Activated naive CD4-positive, alpha-beta T cell treated with anti-CD3 and anti-CD28 coated beads, Interleukin-2, amount 50 U/mL, for 16 hours (primary cell): ENCODE measurements at regions not wholly inside any gene's neighbourhood (a gene's known extent, or its start where the extent isn't known, plus 50 kb on each side); places are given as distances from the start of the nearest gene placed in this dataset.

Source experiments
- DNase-seq: peaks from one replicate; pipeline ENCODE4 v3.0.0-alpha.2; 2020

GRCh38 chr2:181357979-181358378, 99.2 kb upstream of the ITGA4 start:
- no peak for DNase-seq

DNA sequence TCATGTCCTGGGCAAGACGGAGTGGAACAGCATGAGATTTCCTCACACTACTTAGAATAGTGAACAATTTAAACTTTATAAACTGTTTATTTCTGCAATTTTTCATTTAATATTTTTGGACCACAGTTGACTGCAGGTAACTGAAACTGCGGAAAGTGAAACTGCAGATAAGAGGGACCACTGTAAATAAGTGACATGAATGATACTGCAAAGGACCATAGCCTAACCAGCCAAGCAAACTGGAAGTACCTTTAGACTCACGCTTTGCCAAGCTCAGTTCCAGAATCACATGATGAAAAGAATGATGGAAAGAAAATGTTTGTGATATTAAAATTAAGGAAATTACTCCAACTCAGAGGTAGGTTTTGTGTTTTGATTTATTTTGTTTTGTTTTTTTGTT, 94.6 kb upstream of the ITGA4 start:
- no peak for DNase-seq

- DNase-seq, result no peak
Measured at GRCh38 chr2:181363164-181363563, 94.0 kb upstream of the ITGA4 start.

- no peak for DNase-seq
Measured at GRCh38 chr2:181364492-181365170, 92.6 kb upstream of the ITGA4 start.

DNA sequence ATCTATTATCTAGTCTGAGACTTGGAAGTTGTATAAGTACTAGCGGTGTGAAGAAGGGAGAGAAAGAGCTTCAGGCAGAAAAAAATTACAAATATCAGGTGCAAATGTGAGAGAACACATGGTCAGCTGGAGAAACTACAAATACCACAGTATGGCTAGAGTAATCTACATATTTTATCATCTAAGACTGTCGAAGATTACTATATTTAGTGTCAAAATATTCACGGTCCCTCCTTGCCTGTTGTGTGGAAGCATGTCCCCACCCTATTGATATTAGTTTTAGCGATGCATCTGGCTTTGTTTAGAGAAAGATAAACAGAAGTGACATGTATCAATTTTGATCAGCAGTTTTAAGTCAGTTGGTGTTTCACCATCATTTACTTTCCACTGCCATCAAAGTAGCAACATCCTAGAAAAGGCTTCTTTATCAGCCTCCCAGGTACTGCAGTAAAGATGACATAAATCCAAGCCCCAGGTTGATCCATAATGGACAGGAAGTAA, 90.5 kb upstream of the ITGA4 start:
- DNase-seq, result no peak

- no peak for DNase-seq
Measured at GRCh38 chr2:181367411-181367810, 89.8 kb upstream of the ITGA4 start.

DNA sequence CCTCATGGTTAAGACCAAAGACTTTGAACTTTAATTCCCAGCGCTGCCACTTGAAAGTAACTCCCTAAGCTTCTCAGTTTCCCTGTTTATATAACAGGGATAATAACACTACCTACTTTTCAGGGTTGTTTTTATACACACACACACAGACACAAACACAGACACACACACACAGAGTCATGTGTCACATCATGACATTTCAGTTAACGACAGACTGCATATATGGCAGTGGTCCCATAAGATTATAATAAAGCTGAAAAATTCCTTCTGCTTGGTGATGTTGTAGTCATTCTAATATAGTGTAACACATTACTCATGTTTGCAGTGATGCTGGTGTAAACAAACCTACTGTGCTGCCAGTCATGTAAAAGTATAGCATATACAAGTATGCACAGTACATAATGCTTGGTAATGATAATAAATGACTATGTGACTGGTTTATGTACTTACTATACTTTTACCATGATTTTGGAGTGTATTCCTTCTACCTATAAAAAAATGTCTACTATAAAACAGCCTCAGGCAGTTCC, 89.2 kb upstream of the ITGA4 start:
- no peak for DNase-seq

DNA sequence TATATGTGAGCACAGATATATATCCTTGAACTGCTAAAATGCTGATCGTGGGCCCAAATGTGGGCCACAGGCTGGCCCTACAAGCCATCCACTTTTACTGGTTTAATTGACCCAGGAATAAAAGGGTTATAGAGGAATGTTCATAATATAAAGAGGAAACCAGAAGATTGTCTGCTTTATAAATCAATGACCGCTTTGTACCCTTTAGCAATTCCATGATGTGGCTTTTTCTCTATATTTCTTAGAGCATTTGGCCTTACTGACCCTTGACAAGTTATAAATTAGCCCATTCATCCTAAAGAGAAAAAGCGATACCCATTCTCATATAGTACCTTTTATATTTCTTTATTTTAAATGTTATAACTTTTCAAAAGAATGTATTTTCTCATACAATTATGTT, 87.1 kb upstream of the ITGA4 start:
- no peak for DNase-seq

- no peak for DNase-seq
Measured at GRCh38 chr2:181371195-181371594, 86.0 kb upstream of the ITGA4 start.

DNA sequence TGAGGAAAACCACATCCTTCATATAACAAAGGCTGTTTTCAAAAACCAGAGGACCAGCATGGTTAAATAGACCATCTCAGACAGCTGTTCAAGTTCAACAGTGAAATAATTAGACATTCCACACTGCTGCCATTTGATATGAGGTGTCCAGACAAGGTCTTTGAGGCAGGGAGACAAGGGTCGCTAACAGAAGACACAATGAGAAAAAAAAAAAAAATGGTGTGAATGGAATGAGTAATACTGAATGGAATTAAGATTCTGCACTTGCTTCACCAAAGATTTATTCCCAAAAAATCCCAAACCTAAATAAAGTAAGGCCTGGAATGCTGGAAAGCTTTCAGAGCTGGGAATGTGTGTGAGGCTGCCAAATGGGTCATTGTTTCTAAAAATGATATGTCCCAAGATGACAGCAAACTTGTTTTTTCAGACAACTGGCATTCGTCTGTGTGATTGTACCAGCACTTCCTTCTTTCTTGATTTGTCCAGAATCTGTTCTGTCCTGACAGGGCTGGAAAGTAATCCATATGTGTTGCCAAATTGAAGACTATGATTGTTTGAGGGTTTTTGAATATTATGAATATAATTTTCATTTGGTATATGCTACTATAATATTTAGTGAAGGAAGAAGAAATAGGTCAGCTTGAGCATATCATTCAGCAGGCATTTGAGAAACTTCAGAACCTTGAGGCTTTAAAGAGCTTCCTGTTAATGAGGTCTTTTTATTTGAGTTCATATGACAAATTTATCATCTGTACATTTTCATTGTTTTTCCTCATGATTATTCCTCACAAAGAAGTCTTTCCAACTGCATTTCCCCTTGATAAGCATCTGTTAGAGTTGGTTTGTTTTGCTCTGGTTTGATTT, 85.2 kb upstream of the ITGA4 start:
- no peak for DNase-seq

- no peak for DNase-seq
Measured at GRCh38 chr2:181372646-181373040, 84.5 kb upstream of the ITGA4 start.

GRCh38 chr2:181374781-181375675, 82.2 kb upstream of the ITGA4 start:
- DNase-seq, result no peak

GRCh38 chr2:181376442-181376841, 80.7 kb upstream of the ITGA4 start:
- DNase-seq, result no peak

- DNase-seq, result no peak
Measured at GRCh38 chr2:181376999-181377398, 80.2 kb upstream of the ITGA4 start.

- no peak for DNase-seq
Measured at GRCh38 chr2:181378491-181378890, 78.7 kb upstream of the ITGA4 start.

- DNase-seq, result no peak
Measured at GRCh38 chr2:181380581-181380980, 76.6 kb upstream of the ITGA4 start.

DNA sequence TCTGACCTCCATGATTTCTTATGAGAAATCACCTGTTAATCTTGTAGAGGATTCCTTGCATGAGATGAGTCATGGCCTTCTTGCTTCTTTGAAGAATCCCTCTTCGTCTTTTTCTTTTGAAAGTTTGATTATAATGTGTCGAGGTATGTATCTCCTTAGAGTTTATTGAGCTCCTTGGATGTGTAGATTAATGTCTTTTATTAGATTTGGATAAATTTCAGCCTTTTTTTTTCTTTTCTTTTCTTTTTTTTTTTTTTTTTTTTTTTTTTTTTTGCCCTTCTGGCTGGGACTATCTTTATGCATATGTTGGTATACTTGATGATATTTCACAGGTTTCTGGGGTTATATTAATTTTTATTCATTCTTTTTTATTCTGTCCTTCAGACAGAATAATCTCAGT, 72.3 kb upstream of the ITGA4 start:
- DNase-seq, result no peak

GRCh38 chr2:181389524-181389923, 67.7 kb upstream of the ITGA4 start:
- DNase-seq, result no peak

- no peak for DNase-seq
Measured at GRCh38 chr2:181393472-181393871, 63.7 kb upstream of the ITGA4 start.

GRCh38 chr2:181394741-181395437, 62.3 kb upstream of the ITGA4 start:
- no peak for DNase-seq

- no peak for DNase-seq
Measured at GRCh38 chr2:181395851-181396250, 61.3 kb upstream of the ITGA4 start.
